Mesodermal cell (in vitro differentiated cells): ENCODE measurements at regions not wholly inside any gene's neighbourhood (a gene's known extent, or its start where the extent isn't known, plus 50 kb on each side); places are given as distances from the start of the nearest gene placed in this dataset.
"Not testable (repeated sequence)": the region's sequence is repeated elsewhere in the genome, so short reads cannot be mapped to it uniquely, and the experiment has no call there.

ENCODE experiments used
- H3K27ac ChIP-seq: 2 replicates; pipeline ENCODE4 v1.7.0; 2013; ENCODE audit warnings: mild to moderate bottlenecking, low read depth, low read length, moderate library complexity; ENCODE audit not compliant: severe bottlenecking
- H3K36me3 ChIP-seq: 2 replicates; pipeline ENCODE4 v1.7.1; 2013; ENCODE audit warnings: mild to moderate bottlenecking, low read length, moderate library complexity; ENCODE audit not compliant: control insufficient read depth, insufficient read depth
- H3K4me1 ChIP-seq: one replicate; pipeline ENCODE4 v1.7.1; 2013; ENCODE audit warnings: mild to moderate bottlenecking, low read length; ENCODE audit not compliant: insufficient read depth, control insufficient read depth, poor library complexity, severe bottlenecking
- H3K4me3 ChIP-seq: 2 replicates; pipeline ENCODE4 v1.7.0; 2013; ENCODE audit warnings: low read length, control low read depth, mild to moderate bottlenecking; ENCODE audit not compliant: insufficient read depth, poor library complexity, severe bottlenecking; ENCODE audit errors: extremely low read depth
- H3K9me3 ChIP-seq: 2 replicates; pipeline ENCODE4 v1.7.1; 2013; ENCODE audit warnings: mild to moderate bottlenecking, low read length, moderate library complexity; ENCODE audit not compliant: control insufficient read depth
- WGBS, 2 experiments: methylation state at CpG; one replicate each; pipeline ENCODE4 v1.1.5; 2013; ENCODE audit warnings: missing lambda C conversion rate in 2 of 2; ENCODE audit not compliant: insufficient coverage in 2 of 2; 5-methylcytosine and 5-hydroxymethylcytosine counted together

GRCh38 chr15:75115411-75115913 is 86.2 kb upstream of the C15orf39 start:
- H3K4me3 ChIP-seq, H3K4me1 ChIP-seq, H3K9me3 ChIP-seq, H3K27ac ChIP-seq, H3K36me3 ChIP-seq: not testable (repeated sequence)
- 84 to 87% methylated on average over 6 of the region's 8 CpGs for WGBS, 2 experiments

GRCh38 chr15:75116143-75116542 is 85.5 kb upstream of the C15orf39 start:
- not testable (repeated sequence) for H3K4me3 ChIP-seq, H3K4me1 ChIP-seq, H3K27ac ChIP-seq, H3K9me3 ChIP-seq, H3K36me3 ChIP-seq
- 85 to 98% methylated on average over 23 to 28 of the region's 31 CpGs for WGBS, 2 experiments

DNA sequence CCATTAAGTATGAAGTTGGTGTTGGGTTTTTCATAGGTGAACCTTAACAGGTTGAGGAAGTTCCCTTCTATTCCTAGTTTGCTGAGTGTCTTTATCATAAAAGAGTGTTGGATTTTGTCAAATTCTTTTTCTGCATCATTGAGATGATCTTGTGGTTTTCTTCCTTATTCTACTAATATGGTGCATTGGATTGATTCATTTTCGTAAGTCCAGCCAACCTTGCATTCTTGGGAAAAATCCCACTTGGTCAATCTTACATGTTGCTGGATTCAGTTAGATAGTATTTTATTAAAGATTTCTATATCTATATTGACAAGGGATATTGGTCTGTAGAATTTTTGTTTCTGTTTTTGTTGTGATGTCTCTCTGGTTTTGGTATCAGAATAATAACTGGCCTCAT is 83.7 kb upstream of the C15orf39 start:
- WGBS, 2 experiments, result no CpG with 5 or more reads among the region's 1 CpG
- H3K36me3 ChIP-seq, result no peaks in the 10 kb centered on the region

GRCh38 chr15:75119312-75119711 is 82.4 kb upstream of the C15orf39 start:
- H3K4me1 ChIP-seq, H3K36me3 ChIP-seq, H3K4me3 ChIP-seq, H3K9me3 ChIP-seq, H3K27ac ChIP-seq: not testable (repeated sequence)
- WGBS, 2 experiments, result 92% methylated on average over 2 of the region's 4 CpGs; no CpG with 5 or more reads in 1 of the 2 experiments

More for the DNA sequence above, 83.7 kb upstream of the C15orf39 start:
- no peak overlapping the region for H3K4me3 ChIP-seq
- no peaks in the 10 kb centered on the region for H3K4me1 ChIP-seq
- no peak overlapping the region for H3K27ac ChIP-seq
- peaks cover 4% of the 10 kb centered on the region for H3K9me3 ChIP-seq

GRCh38 chr15:75121491-75121890 is 80.2 kb upstream of the C15orf39 start:
- Histone ChIP-seq H3K4me1 (no peaks in the 10 kb centered on the region), H3K27ac (no peak overlapping the region), H3K9me3 (peaks cover 4% of the 10 kb centered on the region), H3K36me3 (no peaks in the 10 kb centered on the region), H3K4me3 (no peak overlapping the region)

DNA sequence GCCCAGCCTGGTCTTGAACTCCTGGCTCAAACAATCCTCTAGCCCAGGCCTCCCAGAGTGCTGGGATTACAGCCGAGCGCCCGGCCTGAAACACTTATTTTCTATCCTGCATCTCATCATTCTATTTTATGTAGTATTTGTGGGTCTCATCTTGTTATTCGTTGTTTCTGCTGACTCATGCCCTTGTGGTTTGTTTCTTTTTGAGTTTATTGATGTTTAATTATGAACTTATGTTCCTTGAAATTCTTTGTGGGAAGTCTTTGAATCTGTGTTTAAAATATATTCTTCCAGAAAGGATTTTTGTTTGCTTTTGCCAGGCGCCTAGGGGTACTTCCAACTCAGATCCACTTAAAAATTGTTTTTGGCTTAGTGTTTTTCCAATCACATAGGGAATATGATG is 78.3 kb upstream of the C15orf39 start:
- H3K4me3 ChIP-seq, result no peak overlapping the region
- peaks cover 1% of the 10 kb centered on the region for H3K9me3 ChIP-seq
- no peaks in the 10 kb centered on the region for H3K4me1 ChIP-seq
- no peaks in the 10 kb centered on the region for H3K36me3 ChIP-seq
- WGBS, 2 experiments, result 100% methylated on average over 1 of the region's 5 CpGs; no CpG with 5 or more reads in 1 of the 2 experiments
- no peak overlapping the region for H3K27ac ChIP-seq

GRCh38 chr15:75124278-75124677 is 77.4 kb upstream of the C15orf39 start:
- not testable (repeated sequence) for H3K36me3 ChIP-seq, H3K4me1 ChIP-seq, H3K9me3 ChIP-seq, H3K27ac ChIP-seq, H3K4me3 ChIP-seq
- 76 to 85% methylated on average over 3 of the region's 3 CpGs for WGBS, 2 experiments

- no peaks in the 10 kb centered on the region for H3K36me3 ChIP-seq
- 97 to 100% methylated on average over 5 of the region's 5 CpGs for WGBS, 2 experiments
- H3K9me3 ChIP-seq, result no peaks in the 10 kb centered on the region
- H3K4me3 ChIP-seq, result no peak overlapping the region
- H3K4me1 ChIP-seq, result no peaks in the 10 kb centered on the region
- no peak overlapping the region for H3K27ac ChIP-seq
Measured at GRCh38 chr15:75125935-75126334, 75.7 kb upstream of the C15orf39 start.

- H3K4me3 ChIP-seq, result no peak overlapping the region
- no peaks in the 10 kb centered on the region for H3K36me3 ChIP-seq
- no peaks in the 10 kb centered on the region for H3K9me3 ChIP-seq
- H3K4me1 ChIP-seq, result no peaks in the 10 kb centered on the region
- WGBS, 2 experiments, result 92 to 93% methylated on average over 7 to 9 of the region's 10 CpGs
- H3K27ac ChIP-seq, result no peak overlapping the region
Measured at GRCh38 chr15:75126864-75127580, 74.7 kb upstream of the C15orf39 start.

DNA sequence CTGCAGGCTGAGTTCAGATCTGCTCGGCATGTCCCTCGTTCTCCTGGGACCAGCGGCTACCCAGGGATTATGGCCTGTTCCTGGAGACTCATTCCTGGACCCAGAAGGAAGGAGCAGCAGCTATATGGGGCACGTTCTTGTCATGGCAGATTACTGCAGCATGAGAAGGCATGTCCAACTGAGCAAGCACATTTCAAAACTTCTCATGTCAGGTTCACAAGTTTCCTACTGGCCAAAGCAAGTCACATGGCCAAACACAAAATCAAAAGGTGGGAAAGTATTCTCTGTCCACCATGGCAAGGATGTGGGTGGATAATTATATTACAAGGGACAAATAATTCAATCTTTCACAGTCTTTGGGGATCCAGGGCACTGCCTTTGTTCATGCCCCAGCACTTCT is 71.9 kb upstream of the C15orf39 start:
- Histone ChIP-seq H3K9me3 (no peaks in the 10 kb centered on the region), H3K4me3 (no peak overlapping the region), H3K27ac (no peak overlapping the region), H3K4me1 (no peaks in the 10 kb centered on the region), H3K36me3 (no peaks in the 10 kb centered on the region)
- WGBS, 2 experiments, result 93 to 94% methylated on average over 3 to 4 of the region's 4 CpGs

GRCh38 chr15:75131269-75131643 is 70.4 kb upstream of the C15orf39 start:
- WGBS, 2 experiments, result no CpG with 5 or more reads among the region's 1 CpG
- H3K27ac ChIP-seq, result no peak overlapping the region
- no peak overlapping the region for H3K4me3 ChIP-seq
- no peaks in the 10 kb centered on the region for H3K9me3 ChIP-seq
- no peaks in the 10 kb centered on the region for H3K36me3 ChIP-seq
- no peaks in the 10 kb centered on the region for H3K4me1 ChIP-seq
